ENCODE measurements at regions not wholly inside any gene's neighbourhood (a gene's known extent, or its start where the extent isn't known, plus 50 kb on each side); places are given as distances from the start of the nearest gene placed in this dataset.

DNA sequence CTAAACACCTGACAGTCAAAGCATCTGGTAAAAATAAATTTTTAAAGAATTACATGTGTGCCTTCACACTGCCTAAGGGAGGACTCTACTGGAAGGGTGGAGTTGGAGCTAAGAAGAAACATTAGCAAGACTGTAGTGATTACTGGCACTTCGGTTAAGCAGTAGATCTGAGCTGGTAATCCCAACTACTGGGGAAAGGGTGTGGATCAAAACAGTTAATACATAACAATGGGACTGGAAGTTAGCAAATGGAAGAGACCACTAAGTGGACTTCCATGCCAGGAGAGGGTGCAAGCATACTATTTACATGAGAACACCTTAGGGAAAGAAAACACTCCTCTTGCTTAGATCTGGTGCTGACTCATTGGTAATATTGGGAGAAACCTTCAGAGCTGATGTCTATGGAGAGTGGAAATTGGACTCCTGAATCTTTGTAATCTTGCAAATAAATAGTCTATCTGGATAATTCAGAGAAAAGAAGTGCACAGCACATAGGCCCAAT lies 519.6 kb upstream of the LINC00305 start (continued):
- TF ChIP-seq EHMT2 (IDR thresholded peaks at IDR 0.05; ENCODE audit: low read depth) = no peak
- no peak for TF ChIP-seq MYC (IDR thresholded peaks at IDR 0.05; ENCODE audit: borderline replicate concordance, low read length)
- no peak for TF ChIP-seq ZC3H11A (IDR thresholded peaks at IDR 0.05)
- no peak for TF ChIP-seq HOXB5 (CRISPR knock-in tag; IDR thresholded peaks at IDR 0.05)
- TF ChIP-seq, protein P1, sequence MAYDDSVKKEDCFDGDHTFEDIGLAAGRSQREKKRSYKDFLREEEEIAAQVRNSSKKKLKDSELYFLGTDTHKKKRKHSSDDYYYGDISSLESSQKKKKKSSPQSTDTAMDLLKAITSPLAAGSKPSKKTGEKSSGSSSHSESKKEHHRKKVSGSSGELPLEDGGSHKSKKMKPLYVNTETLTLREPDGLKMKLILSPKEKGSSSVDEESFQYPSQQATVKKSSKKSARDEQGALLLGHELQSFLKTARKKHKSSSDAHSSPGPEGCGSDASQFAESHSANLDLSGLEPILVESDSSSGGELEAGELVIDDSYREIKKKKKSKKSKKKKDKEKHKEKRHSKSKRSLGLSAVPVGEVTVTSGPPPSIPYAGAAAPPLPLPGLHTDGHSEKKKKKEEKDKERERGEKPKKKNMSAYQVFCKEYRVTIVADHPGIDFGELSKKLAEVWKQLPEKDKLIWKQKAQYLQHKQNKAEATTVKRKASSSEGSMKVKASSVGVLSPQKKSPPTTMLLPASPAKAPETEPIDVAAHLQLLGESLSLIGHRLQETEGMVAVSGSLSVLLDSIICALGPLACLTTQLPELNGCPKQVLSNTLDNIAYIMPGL (CRISPR knock-in tag; IDR thresholded peaks at IDR 0.05; ENCODE audit: borderline replicate concordance) = no peak
- TF ChIP-seq ZFP36 (IDR thresholded peaks at IDR 0.05; ENCODE audit: borderline replicate concordance, partially characterized antibody) = no peak
- no peak for TF ChIP-seq HDAC2 (IDR thresholded peaks at IDR 0.05)
- TF ChIP-seq JUN (IDR thresholded peaks at IDR 0.05) = no peak
- TF ChIP-seq, protein P2, sequence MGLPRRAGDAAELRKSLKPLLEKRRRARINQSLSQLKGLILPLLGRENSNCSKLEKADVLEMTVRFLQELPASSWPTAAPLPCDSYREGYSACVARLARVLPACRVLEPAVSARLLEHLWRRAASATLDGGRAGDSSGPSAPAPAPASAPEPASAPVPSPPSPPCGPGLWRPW (IDR thresholded peaks at IDR 0.05) = no peak
- TF ChIP-seq, protein P3, sequence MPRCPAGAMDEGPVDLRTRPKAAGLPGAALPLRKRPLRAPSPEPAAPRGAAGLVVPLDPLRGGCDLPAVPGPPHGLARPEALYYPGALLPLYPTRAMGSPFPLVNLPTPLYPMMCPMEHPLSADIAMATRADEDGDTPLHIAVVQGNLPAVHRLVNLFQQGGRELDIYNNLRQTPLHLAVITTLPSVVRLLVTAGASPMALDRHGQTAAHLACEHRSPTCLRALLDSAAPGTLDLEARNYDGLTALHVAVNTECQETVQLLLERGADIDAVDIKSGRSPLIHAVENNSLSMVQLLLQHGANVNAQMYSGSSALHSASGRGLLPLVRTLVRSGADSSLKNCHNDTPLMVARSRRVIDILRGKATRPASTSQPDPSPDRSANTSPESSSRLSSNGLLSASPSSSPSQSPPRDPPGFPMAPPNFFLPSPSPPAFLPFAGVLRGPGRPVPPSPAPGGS (IDR thresholded peaks at IDR 0.05) = no peak

DNA sequence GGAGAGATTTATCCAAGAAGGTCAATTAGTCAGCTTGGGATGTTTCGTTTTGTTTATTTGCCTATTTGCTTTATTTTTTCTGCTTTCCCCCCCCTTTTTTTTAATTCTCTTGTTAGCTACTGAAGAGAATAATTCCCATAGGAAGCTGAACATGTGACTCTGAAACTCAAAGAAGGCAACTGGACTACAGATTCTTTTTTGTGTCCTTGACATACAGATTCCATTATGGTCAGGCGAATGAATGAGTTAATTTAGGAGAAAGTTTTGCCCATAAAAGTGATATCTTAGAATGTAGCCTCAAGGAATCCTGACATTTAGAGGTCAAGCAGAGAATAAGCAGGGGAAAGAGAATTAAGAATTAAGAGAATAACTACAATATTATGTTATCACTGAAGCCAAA lies 514.2 kb upstream of the LINC00305 start:
- no peak for ATAC-seq
- H3K4me1 ChIP-seq = no peaks in the 10 kb centered on the region
- CTCF ChIA-PET = no interaction called here
- H3K4me2 ChIP-seq = no peak overlapping the region
- no peak for FAIRE-seq
- TF ChIP-seq RARB (CRISPR knock-in tag; IDR thresholded peaks at IDR 0.05) (no peak), ZFP36 (IDR thresholded peaks at IDR 0.05; ENCODE audit: borderline replicate concordance, partially characterized antibody) (no peak), RAD21 (conservative IDR thresholded peaks at IDR 0.05 in 1 of 2, IDR thresholded peaks at IDR 0.05 in 1 of 2) (no peak)
- TF ChIP-seq, protein P1 (CRISPR knock-in tag; IDR thresholded peaks at IDR 0.05; ENCODE audit: borderline replicate concordance) = no peak
- H3K4me3 ChIP-seq = no peak overlapping the region
- 0% methylated on average over 2 of the region's 2 CpGs for WGBS (ENCODE audit: missing lambda C conversion rate)
- no peaks in the 10 kb centered on the region for H3K9me3 ChIP-seq
- POLR2A ChIA-PET = no interaction called here
- H3K27ac ChIP-seq = no peak overlapping the region
- DNase-seq (ENCODE audit: low read depth in 1 of 2, low spot score in 1 of 2) = no peak

DNA sequence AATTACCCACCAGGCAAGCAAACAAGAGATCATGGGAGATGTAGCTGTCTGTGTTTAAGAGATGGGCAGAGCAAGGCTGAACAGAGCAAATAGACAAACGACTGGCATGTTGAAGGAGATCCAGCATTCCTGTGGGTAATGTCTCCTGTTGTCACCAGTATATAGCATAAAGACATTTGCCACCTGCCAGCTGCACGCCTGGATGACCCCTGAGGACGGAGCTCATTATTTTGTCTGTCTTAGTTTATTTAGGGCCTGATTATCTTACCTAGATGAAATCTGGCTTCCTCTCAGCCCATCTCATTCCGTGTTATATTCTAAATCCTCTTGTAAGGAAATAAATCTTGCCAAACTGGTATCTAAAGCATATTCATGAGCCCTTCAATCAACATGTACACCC lies 510.3 kb upstream of the LINC00305 start:
- H3K4me3 ChIP-seq = no peak overlapping the region
- CTCF ChIA-PET = no interaction called here
- FAIRE-seq = no peak
- TF ChIP-seq NFE2L2 (conservative IDR thresholded peaks at IDR 0.05; ENCODE audit: low read length) (no peak), CEBPB (IDR thresholded peaks at IDR 0.05) (no peak)
- TF ChIP-seq, protein P4, sequence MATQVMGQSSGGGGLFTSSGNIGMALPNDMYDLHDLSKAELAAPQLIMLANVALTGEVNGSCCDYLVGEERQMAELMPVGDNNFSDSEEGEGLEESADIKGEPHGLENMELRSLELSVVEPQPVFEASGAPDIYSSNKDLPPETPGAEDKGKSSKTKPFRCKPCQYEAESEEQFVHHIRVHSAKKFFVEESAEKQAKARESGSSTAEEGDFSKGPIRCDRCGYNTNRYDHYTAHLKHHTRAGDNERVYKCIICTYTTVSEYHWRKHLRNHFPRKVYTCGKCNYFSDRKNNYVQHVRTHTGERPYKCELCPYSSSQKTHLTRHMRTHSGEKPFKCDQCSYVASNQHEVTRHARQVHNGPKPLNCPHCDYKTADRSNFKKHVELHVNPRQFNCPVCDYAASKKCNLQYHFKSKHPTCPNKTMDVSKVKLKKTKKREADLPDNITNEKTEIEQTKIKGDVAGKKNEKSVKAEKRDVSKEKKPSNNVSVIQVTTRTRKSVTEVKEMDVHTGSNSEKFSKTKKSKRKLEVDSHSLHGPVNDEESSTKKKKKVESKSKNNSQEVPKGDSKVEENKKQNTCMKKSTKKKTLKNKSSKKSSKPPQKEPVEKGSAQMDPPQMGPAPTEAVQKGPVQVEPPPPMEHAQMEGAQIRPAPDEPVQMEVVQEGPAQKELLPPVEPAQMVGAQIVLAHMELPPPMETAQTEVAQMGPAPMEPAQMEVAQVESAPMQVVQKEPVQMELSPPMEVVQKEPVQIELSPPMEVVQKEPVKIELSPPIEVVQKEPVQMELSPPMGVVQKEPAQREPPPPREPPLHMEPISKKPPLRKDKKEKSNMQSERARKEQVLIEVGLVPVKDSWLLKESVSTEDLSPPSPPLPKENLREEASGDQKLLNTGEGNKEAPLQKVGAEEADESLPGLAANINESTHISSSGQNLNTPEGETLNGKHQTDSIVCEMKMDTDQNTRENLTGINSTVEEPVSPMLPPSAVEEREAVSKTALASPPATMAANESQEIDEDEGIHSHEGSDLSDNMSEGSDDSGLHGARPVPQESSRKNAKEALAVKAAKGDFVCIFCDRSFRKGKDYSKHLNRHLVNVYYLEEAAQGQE (IDR thresholded peaks at IDR 0.05) = no peak
- DNase-seq (ENCODE audit: low read depth in 1 of 2, low spot score in 1 of 2) = no peak
- H3K27ac ChIP-seq = no peak overlapping the region
- 3% methylated on average over 4 of the region's 4 CpGs for WGBS (ENCODE audit: missing lambda C conversion rate)
- no peak for ATAC-seq
- no peak overlapping the region for H3K4me2 ChIP-seq
- no peaks in the 10 kb centered on the region for H3K4me1 ChIP-seq
- POLR2A ChIA-PET = no interaction called here
- no peaks in the 10 kb centered on the region for H3K9me3 ChIP-seq
